ENCODE measurements at regions not wholly inside any gene's neighbourhood (a gene's known extent, or its start where the extent isn't known, plus 50 kb on each side); places are given as distances from the start of the nearest gene placed in this dataset.

DNA sequence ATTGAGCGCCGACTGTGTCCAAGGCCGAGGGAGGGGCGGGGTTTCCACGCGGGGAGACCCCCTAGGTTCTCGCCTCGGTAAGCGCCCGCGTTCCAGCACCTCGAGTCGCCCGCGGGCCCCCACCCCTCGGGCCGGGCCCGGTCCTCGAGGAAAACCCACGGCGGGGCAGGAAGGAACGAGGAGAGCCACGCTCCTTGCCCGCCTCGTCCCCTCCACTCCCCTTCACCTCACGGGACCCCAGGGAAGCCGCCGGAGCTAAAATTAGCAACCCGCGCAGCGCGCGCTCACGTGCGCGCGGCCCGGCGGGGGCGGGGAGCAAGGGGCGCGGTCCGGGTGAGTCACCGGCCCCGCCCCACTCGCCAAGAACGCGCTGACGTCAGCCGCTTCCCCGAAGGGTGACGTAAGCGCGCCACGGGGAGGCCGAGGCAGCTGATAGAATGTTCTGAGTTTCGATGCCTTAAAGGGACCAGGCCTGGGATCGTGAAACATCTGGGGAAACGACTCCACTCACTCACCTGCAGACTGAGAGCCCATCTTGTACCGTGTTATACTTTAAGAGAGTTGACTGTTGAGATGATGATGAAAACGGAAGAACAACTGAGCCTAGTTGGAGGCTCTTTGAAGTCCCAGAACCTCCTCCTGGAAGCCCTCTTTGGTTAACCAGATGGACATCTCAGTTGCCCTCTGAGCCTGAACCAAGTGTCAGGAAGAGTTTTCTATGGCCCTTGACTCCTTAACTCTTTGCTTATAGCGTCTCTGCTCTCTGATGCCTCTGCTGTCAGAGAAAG lies 49.7 kb upstream of the ATF3 start:
- DNase-seq (ENCODE audit: low read depth) = peak; percentile 62

All from HS-5 (cell line).